Subcutaneous abdominal adipose tissue (tissue), 5 donors: ENCODE measurements at regions not wholly inside any gene's neighbourhood (a gene's known extent, or its start where the extent isn't known, plus 50 kb on each side); places are given as distances from the start of the nearest gene placed in this dataset.

Experiments
- H3K27ac ChIP-seq: one replicate; pipeline ENCODE4 v1.7.0; 2013; ENCODE audit warnings: low read depth, mild to moderate bottlenecking, inconsistent platforms, low read length, moderate library complexity
- H3K27me3 ChIP-seq, 5 donors: one replicate each; pipeline ENCODE4 v1.7.0; 2013; ENCODE audit warnings: low read length in 5 of 5, inconsistent platforms in 1 of 5; ENCODE audit not compliant: control insufficient read depth in 5 of 5, insufficient read depth in 4 of 5
- H3K36me3 ChIP-seq, 5 donors: one replicate each; pipeline ENCODE4 v1.7.0; 2013; ENCODE audit warnings: low read length in 5 of 5; ENCODE audit not compliant: control insufficient read depth in 5 of 5, insufficient read depth in 5 of 5
- H3K4me1 ChIP-seq, 5 donors: one replicate each; pipeline ENCODE4 v1.7.0; 2013; ENCODE audit warnings: low read length in 5 of 5, mild to moderate bottlenecking in 3 of 5, moderate library complexity in 1 of 5; ENCODE audit not compliant: control insufficient read depth in 5 of 5, insufficient read depth in 5 of 5
- H3K4me3 ChIP-seq, 5 donors: one replicate each; pipeline ENCODE4 v1.7.0; 2013; ENCODE audit warnings: low read length in 5 of 5, low read depth in 1 of 5
- H3K9ac ChIP-seq, 5 donors: one replicate each; pipeline ENCODE4 v1.7.0; 2013; ENCODE audit warnings: low read length in 5 of 5, mild to moderate bottlenecking in 4 of 5, moderate library complexity in 3 of 5
- H3K9me3 ChIP-seq, 5 donors: one replicate each; pipeline ENCODE4 v1.7.0; 2013; ENCODE audit warnings: low read length in 5 of 5; ENCODE audit not compliant: control insufficient read depth in 5 of 5
- donor health status: healthy.
- donor health status: healthy.
- donor health status: healthy.
- donor health status: healthy.
- donor health status: healthy.

GRCh38 chr10:16361086-16361485 lies 75.7 kb upstream of the PTER start:
- Histone ChIP-seq H3K4me3 (no peak overlapping the region), H3K9me3 (peaks cover 0 to 11% (median 3%) of the 10 kb centered on the region in 5 donors), H3K9ac (no peak overlapping the region), H3K4me1 (no peaks in the 10 kb centered on the region), H3K27ac (no peak overlapping the region), H3K27me3 (no peaks in the 10 kb centered on the region), H3K36me3 (no peaks in the 10 kb centered on the region)

GRCh38 chr10:16363741-16364140 lies 73.1 kb upstream of the PTER start:
- peaks cover 0 to 15% (median 3%) of the 10 kb centered on the region in 5 donors for H3K9me3 ChIP-seq
- H3K9ac ChIP-seq, result no peak overlapping the region
- H3K27ac ChIP-seq, result no peak overlapping the region
- H3K36me3 ChIP-seq, result no peaks in the 10 kb centered on the region
- H3K27me3 ChIP-seq, result peaks cover 0 to 4% (median 0%) of the 10 kb centered on the region in 5 donors
- no peak overlapping the region for H3K4me3 ChIP-seq
- H3K4me1 ChIP-seq, result no peaks in the 10 kb centered on the region

GRCh38 chr10:16367621-16368292 lies 69.1 kb upstream of the PTER start:
- no peak overlapping the region for H3K9ac ChIP-seq
- peaks cover 0 to 4% (median 0%) of the 10 kb centered on the region in 5 donors for H3K27me3 ChIP-seq
- H3K9me3 ChIP-seq, result peaks cover 0 to 7% (median 0%) of the 10 kb centered on the region in 5 donors
- H3K36me3 ChIP-seq, result no peaks in the 10 kb centered on the region
- no peak overlapping the region for H3K27ac ChIP-seq
- no peaks in the 10 kb centered on the region for H3K4me1 ChIP-seq
- no peak overlapping the region for H3K4me3 ChIP-seq

GRCh38 chr10:16381083-16381482 lies 55.7 kb upstream of the PTER start:
- Histone ChIP-seq H3K4me1 (no peaks in the 10 kb centered on the region), H3K27me3 (no peaks in the 10 kb centered on the region), H3K27ac (no peak overlapping the region), H3K9ac (no peak overlapping the region), H3K4me3 (no peak overlapping the region), H3K9me3 (no peaks in the 10 kb centered on the region), H3K36me3 (no peaks in the 10 kb centered on the region)

- no peak overlapping the region for H3K4me3 ChIP-seq
- no peaks in the 10 kb centered on the region for H3K9me3 ChIP-seq
- no peak overlapping the region for H3K27ac ChIP-seq
- no peak overlapping the region for H3K9ac ChIP-seq
- no peaks in the 10 kb centered on the region for H3K4me1 ChIP-seq
- no peaks in the 10 kb centered on the region for H3K27me3 ChIP-seq
- H3K36me3 ChIP-seq, result no peaks in the 10 kb centered on the region
These were observed 52.8 kb upstream of the PTER start for GRCh38 chr10:16384021-16384420.

- Histone ChIP-seq H3K9ac (no peak overlapping the region), H3K27me3 (no peaks in the 10 kb centered on the region), H3K36me3 (no peaks in the 10 kb centered on the region), H3K4me1 (no peaks in the 10 kb centered on the region), H3K9me3 (no peaks in the 10 kb centered on the region), H3K4me3 (no peak overlapping the region), H3K27ac (no peak overlapping the region)
These were observed 50.0 kb upstream of the PTER start for GRCh38 chr10:16386855-16387254.
